Tongue (tissue), 1 donor: ENCODE measurements at regions not wholly inside any gene's neighbourhood (a gene's known extent, or its start where the extent isn't known, plus 50 kb on each side); places are given as distances from the start of the nearest gene placed in this dataset.
"Not testable (repeated sequence)": the region's sequence is repeated elsewhere in the genome, so short reads cannot be mapped to it uniquely, and the experiment has no call there.

ENCODE experiments used
- DNase-seq: peaks from one replicate; pipeline ENCODE4 v3.0.0-alpha.2; 2015

GRCh38 chrX:147468600-147468999 lies 443.1 kb upstream of the FMR1 start:
- no peak for DNase-seq

- peak; percentile 6 for DNase-seq
Observed at GRCh38 chrX:147476008-147476407, 435.7 kb upstream of the FMR1 start.

- peak; percentile 4 for DNase-seq
Observed at GRCh38 chrX:147478899-147479298, 432.8 kb upstream of the FMR1 start.

GRCh38 chrX:147485207-147485606 lies 426.5 kb upstream of the FMR1 start:
- no peak for DNase-seq

GRCh38 chrX:147494365-147494764 lies 417.4 kb upstream of the FMR1 start:
- DNase-seq = no peak

GRCh38 chrX:147498796-147499195 lies 412.9 kb upstream of the FMR1 start:
- DNase-seq = no peak

GRCh38 chrX:147522981-147523380 lies 388.7 kb upstream of the FMR1 start:
- peak; percentile 2 for DNase-seq

GRCh38 chrX:147533426-147533825 lies 378.3 kb upstream of the FMR1 start:
- DNase-seq = no peak

GRCh38 chrX:147537172-147537571 lies 374.5 kb upstream of the FMR1 start:
- no peak for DNase-seq

- DNase-seq = not testable (repeated sequence)
Observed at GRCh38 chrX:147548023-147548422, 363.7 kb upstream of the FMR1 start.

GRCh38 chrX:147550217-147550616 lies 361.5 kb upstream of the FMR1 start:
- peak; percentile 16 for DNase-seq

GRCh38 chrX:147559191-147559590 lies 352.5 kb upstream of the FMR1 start:
- DNase-seq = no peak

- DNase-seq = no peak
Observed at GRCh38 chrX:147565237-147565636, 346.5 kb upstream of the FMR1 start.

GRCh38 chrX:147570483-147570882 lies 341.2 kb upstream of the FMR1 start:
- no peak for DNase-seq

GRCh38 chrX:147573266-147573665 lies 338.5 kb upstream of the FMR1 start:
- DNase-seq = no peak

GRCh38 chrX:147602176-147602696 lies 309.5 kb upstream of the FMR1 start:
- peak; percentile 8 for DNase-seq

GRCh38 chrX:147626605-147627004 lies 285.1 kb upstream of the FMR1 start:
- no peak for DNase-seq

GRCh38 chrX:147635186-147635585 lies 276.5 kb upstream of the FMR1 start:
- DNase-seq = no peak

- DNase-seq = no peak
Observed at GRCh38 chrX:147637190-147637589, 274.5 kb upstream of the FMR1 start.

- no peak for DNase-seq
Observed at GRCh38 chrX:147646949-147647723, 264.6 kb upstream of the FMR1 start.

GRCh38 chrX:147675819-147676218 lies 235.9 kb upstream of the FMR1 start:
- peak; percentile 30 for DNase-seq

- peak; percentile 14 for DNase-seq
Observed at GRCh38 chrX:147679356-147680005, 232.2 kb upstream of the FMR1 start.

- no peak for DNase-seq
Observed at GRCh38 chrX:147680251-147680650, 231.5 kb upstream of the FMR1 start.

- DNase-seq = no peak
Observed at GRCh38 chrX:147693511-147693910, 218.2 kb upstream of the FMR1 start.
